Endothelial cell of umbilical vein (primary cell): ENCODE measurements at regions not wholly inside any gene's neighbourhood (a gene's known extent, or its start where the extent isn't known, plus 50 kb on each side); places are given as distances from the start of the nearest gene placed in this dataset.

Source experiments
- BruUV-seq: library from RNA; stranded (reverse); fragments of 400-500 nt; replicated peaks from 2 replicates; lab custom pipeline; 2021; lab: Mats Ljungman, UMichigan
- CTCF ChIA-PET: fragments of 300-600, 350-600 bp; sonication (Branson Sonifier 250); formaldehyde crosslinking; loops from one replicate; lab custom pipeline; 2021; ENCODE audit warnings: antibody characterized with exemption, inconsistent platforms; lab: Charles Lee
- POLR2A ChIA-PET: fragments of 300-600, 350-600 bp; sonication (Branson Sonifier 250); formaldehyde crosslinking; loops from one replicate; lab custom pipeline; 2021; ENCODE audit warnings: antibody characterized with exemption, inconsistent platforms; lab: Charles Lee
- DNase-seq: peaks from one replicate; pipeline ENCODE4 v3.0.0-alpha.2; 2011; ENCODE audit warnings: low read depth, low spot score
- FAIRE-seq: peaks from 2 replicates; lab custom pipeline; 2011; peaks lifted over from hg19 to GRCh38; lab: Jason Lieb, UNC
- H2AFZ ChIP-seq: 2 replicates; pipeline ENCODE4 v1.6.0; 2012; ENCODE audit warnings: low read depth, low read length, control low read depth, inconsistent platforms
- H3K27ac ChIP-seq: 2 replicates; pipeline ENCODE4 v1.5.1; 2011; ENCODE audit warnings: low read depth, mild to moderate bottlenecking, control low read depth, low read length, moderate library complexity; ENCODE audit not compliant: insufficient read depth
- H3K27me3 ChIP-seq, 2 experiments: 2 replicates each; pipeline versions ENCODE4 v1.6.0 to v1.6.1; 2011; ENCODE audit warnings: low read length in 2 of 2, mixed read lengths in 1 of 2; ENCODE audit not compliant: control insufficient read depth in 2 of 2, insufficient read depth in 2 of 2
- H3K36me3 ChIP-seq, 2 experiments: 2 replicates in 1 of 2; 3 replicates in 1 of 2; pipeline ENCODE4 v1.5.1; 2011; ENCODE audit warnings: low read length in 2 of 2, mild to moderate bottlenecking in 1 of 2, moderate library complexity in 1 of 2; ENCODE audit not compliant: control insufficient read depth in 2 of 2, insufficient read depth in 2 of 2; ENCODE audit errors: extremely low read depth in 1 of 2
- H3K4me1 ChIP-seq: 3 replicates; pipeline ENCODE4 v1.5.1; 2011; ENCODE audit warnings: mild to moderate bottlenecking, low read length; ENCODE audit not compliant: control insufficient read depth, insufficient read depth; ENCODE audit errors: extremely low read depth
- H3K4me2 ChIP-seq: 2 replicates; pipeline ENCODE4 v1.6.1; 2011; ENCODE audit warnings: low read length, control low read depth, mixed read lengths; ENCODE audit not compliant: insufficient read depth
- H3K4me3 ChIP-seq, 3 experiments: fragments of 200-600 bp in 1 of 3; sonication (generic), shearing (Covaris generic) in 1 of 3; replicated peaks in 1 of 3; 2 replicates each; pipeline ENCODE4 v1.5.1; 2011 to 2016; ENCODE audit warnings: control low read depth in 3 of 3, low read length in 3 of 3, mild to moderate bottlenecking in 2 of 3, inconsistent platforms in 1 of 3, low read depth in 1 of 3, moderate library complexity in 1 of 3; ENCODE audit not compliant: insufficient read depth in 1 of 3
- H3K79me2 ChIP-seq: 2 replicates; pipeline ENCODE4 v1.6.0; 2012; ENCODE audit warnings: low read length, inconsistent platforms; ENCODE audit not compliant: control insufficient read depth, insufficient read depth
- H3K9ac ChIP-seq: replicated peaks from 2 replicates; pipeline ENCODE3; 2011; ENCODE audit warnings: low read length, control low read depth; ENCODE audit not compliant: insufficient read depth; ENCODE audit errors: extremely low read depth
- H3K9me1 ChIP-seq: replicated peaks from 3 replicates; pipeline ENCODE4 v1.6.0; 2011; ENCODE audit warnings: mild to moderate bottlenecking, low read length; ENCODE audit not compliant: control insufficient read depth, insufficient read depth; ENCODE audit errors: extremely low read depth
- H3K9me3 ChIP-seq: replicated peaks from 2 replicates; pipeline ENCODE4 v1.5.1; 2012; ENCODE audit warnings: low read length, inconsistent platforms; ENCODE audit not compliant: control insufficient read depth, insufficient read depth
- H4K20me1 ChIP-seq: replicated peaks from 2 replicates; pipeline ENCODE3; 2011; ENCODE audit warnings: mild to moderate bottlenecking, low read length; ENCODE audit not compliant: control insufficient read depth, insufficient read depth; ENCODE audit errors: extremely low read depth
- CTCF ChIP-seq, 2 donors: IDR thresholded peaks; 1 replicate in 1 of 2; 2 replicates in 1 of 2; pipeline ENCODE4 v1.5.1; 2011; ENCODE audit warnings: low read length in 2 of 2, mild to moderate bottlenecking in 2 of 2, moderate library complexity in 2 of 2, control low read depth in 1 of 2, inconsistent platforms in 1 of 2, low read depth in 1 of 2; ENCODE audit not compliant: insufficient read depth in 1 of 2; ENCODE audit errors: extremely low read depth in 1 of 2
- EZH2 ChIP-seq: IDR thresholded peaks from 2 replicates; pipeline ENCODE4 v1.6.1; 2012; ENCODE audit warnings: borderline replicate concordance, low read depth, mild to moderate bottlenecking, moderate library complexity, low read length, inconsistent platforms; ENCODE audit not compliant: severe bottlenecking
- FOS ChIP-seq: IDR thresholded peaks from 2 replicates; pipeline ENCODE4 v1.6.1; 2011; ENCODE audit warnings: mild to moderate bottlenecking, low read length, moderate library complexity, borderline replicate concordance; ENCODE audit not compliant: insufficient read depth
- GATA2 ChIP-seq: IDR thresholded peaks from 2 replicates; pipeline ENCODE4 v1.7.0; 2011; ENCODE audit warnings: low read depth, mild to moderate bottlenecking, moderate library complexity, mixed read lengths, low read length; ENCODE audit not compliant: insufficient read length, insufficient read depth
- JUN ChIP-seq: IDR thresholded peaks from 2 replicates; pipeline ENCODE4 v1.6.1; 2011; ENCODE audit warnings: borderline replicate concordance, low read depth; ENCODE audit not compliant: insufficient read length, insufficient read depth
- MAX ChIP-seq: IDR thresholded peaks from 2 replicates; pipeline ENCODE4 v1.6.1; 2011; ENCODE audit not compliant: insufficient read depth, insufficient read length
- MYC ChIP-seq: IDR thresholded peaks from one replicate; pipeline ENCODE4 v1.6.1; 2011; ENCODE audit warnings: mild to moderate bottlenecking, low read depth, low read length
- POLR2A ChIP-seq: IDR thresholded peaks from 2 replicates; pipeline ENCODE4 v1.6.1; 2012; ENCODE audit warnings: low read depth, mild to moderate bottlenecking, control low read depth, low read length
- POLR2AphosphoS5 ChIP-seq: IDR thresholded peaks from 2 replicates; pipeline ENCODE4 v1.6.1; 2012; ENCODE audit warnings: low read depth, mild to moderate bottlenecking, control low read depth, low read length, moderate library complexity; ENCODE audit not compliant: insufficient read depth
- dilution Hi-C: fragments of 300-500 bp; cut with MboI; formaldehyde crosslinking; loops from one replicate; pipeline ENCODE4 v1.15.0; 2019; ENCODE audit warnings: low sequenced_read_pairs; ENCODE audit not compliant: extremely low pct_ligation_motif_present
- intact Hi-C: fragments of 100-400 bp; cut with micrococcal nuclease; formaldehyde crosslinking; loops from one replicate; pipeline ENCODE4 v1.10.0; 2022

- POLR2A ChIA-PET: no interaction called here
- Histone ChIP-seq H4K20me1 (no peaks in the 10 kb centered on the region), H3K27ac (no peak overlapping the region), H3K4me2 (no peak overlapping the region), H3K79me2 (no peaks in the 10 kb centered on the region), H3K9me1 (no peaks in the 10 kb centered on the region), H3K4me1 (no peaks in the 10 kb centered on the region), H2AFZ (no peak overlapping the region), H3K9ac (no peak overlapping the region), H3K36me3 (no peaks in the 10 kb centered on the region), H3K27me3 (no peaks in the 10 kb centered on the region), H3K9me3 (no peaks in the 10 kb centered on the region), H3K4me3 (no peak overlapping the region)
- no TSS peak for BruUV-seq
- CTCF ChIA-PET: interaction anchor here (0.9 kb wide), 1 partner anchor 11 kb away, joined by 3 read pairs; no protein-coding TSS in a partner anchor
- TF ChIP-seq FOS (no peak), MYC (no peak), MAX (no peak), JUN (no peak), EZH2 (no peak), POLR2A (no peak), GATA2 (no peak), CTCF (IDR thresholded peaks at IDR 0.05; ENCODE audit: extremely low read depth in 1 of 2, insufficient read depth in 1 of 2, low read depth in 1 of 2, low read length in 2 of 2) (no peak), POLR2AphosphoS5 (no peak)
- DNase-seq (no peak), FAIRE-seq (no peak)
- intact Hi-C loops (no loop called here), dilution Hi-C loops (no loop called here)
These were observed 133.6 kb upstream of the CITED2 start for GRCh38 chr6:139508023-139508422.
